ENCODE measurements at regions not wholly inside any gene's neighbourhood (a gene's known extent, or its start where the extent isn't known, plus 50 kb on each side); places are given as distances from the start of the nearest gene placed in this dataset.

DNA sequence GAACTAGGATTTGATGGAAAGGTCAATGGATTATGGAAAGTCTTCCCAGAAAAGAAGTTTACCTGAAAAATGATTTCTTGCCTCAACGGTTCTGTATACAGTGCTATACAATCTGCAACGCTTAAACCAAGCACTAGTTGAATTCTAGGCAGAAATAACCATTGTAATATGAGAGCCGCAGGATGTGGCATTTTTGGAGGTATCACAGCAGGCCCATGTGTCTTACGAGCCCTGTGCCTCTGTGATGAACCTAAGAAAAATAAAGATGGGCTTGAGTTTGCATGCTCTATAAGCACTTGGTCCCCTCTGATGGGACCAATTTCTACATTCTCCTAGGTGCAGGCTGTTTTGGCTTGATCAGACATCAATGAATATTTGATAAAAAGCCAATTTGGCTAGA is 78.7 kb upstream of the RFC3 start:
- CTCF ChIA-PET, result no interaction called here
- Mint-ChIP-seq H3K4me3 (ENCODE audit: low read depth, unreplicated experiment) (no peak overlapping the region), H3K9me3 (ENCODE audit: low read depth, unreplicated experiment) (peaks cover 2% of the 10 kb centered on the region), H3K36me3 (ENCODE audit: insufficient read depth, unreplicated experiment) (no peaks in the 10 kb centered on the region), H3K4me1 (ENCODE audit: low read depth, unreplicated experiment) (no peaks in the 10 kb centered on the region), H3K27ac (ENCODE audit: unreplicated experiment) (no peak overlapping the region), H3K27me3 (ENCODE audit: unreplicated experiment) (no peaks in the 10 kb centered on the region)
- intact Hi-C loops (cut with micrococcal nuclease; ENCODE audit: unreplicated experiment), result no loop called here
- no peak for TF ChIP-seq CTCF (IDR thresholded peaks at IDR 0.05; ENCODE audit: unreplicated experiment)
- no TSS peak for BruUV-seq (replicated peaks)
- DNase-seq, result no peak

DNA sequence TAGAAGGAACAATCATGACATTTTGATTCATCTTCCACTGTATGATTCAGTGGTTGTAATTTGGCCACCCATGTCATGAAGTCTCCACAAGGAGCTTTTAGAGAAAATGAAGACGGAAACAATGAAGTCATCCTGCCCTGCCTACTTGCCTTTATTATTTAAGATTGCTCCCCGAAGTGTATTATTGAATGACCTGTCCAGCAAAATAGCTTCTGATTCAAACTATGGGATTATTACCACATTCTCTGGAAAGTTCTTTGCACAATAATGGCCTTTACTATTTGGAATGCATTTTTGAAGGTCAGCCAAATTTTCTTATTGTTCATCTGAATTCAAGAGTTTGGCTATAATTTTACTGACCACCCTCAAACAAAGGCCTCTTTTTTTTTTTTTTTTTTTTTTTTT is 77.8 kb upstream of the RFC3 start:
- no peaks in the 10 kb centered on the region for H3K36me3 Mint-ChIP-seq (ENCODE audit: insufficient read depth, unreplicated experiment)
- peaks cover 2% of the 10 kb centered on the region for H3K9me3 Mint-ChIP-seq (ENCODE audit: low read depth, unreplicated experiment)
- H3K27me3 Mint-ChIP-seq (ENCODE audit: unreplicated experiment), result no peaks in the 10 kb centered on the region
- no peak overlapping the region for H3K4me3 Mint-ChIP-seq (ENCODE audit: low read depth, unreplicated experiment)
- intact Hi-C loops (cut with micrococcal nuclease; ENCODE audit: unreplicated experiment), result no loop called here
- no TSS peak for BruUV-seq (replicated peaks)
- no peak for DNase-seq
- no peak for TF ChIP-seq CTCF (IDR thresholded peaks at IDR 0.05; ENCODE audit: unreplicated experiment)
- CTCF ChIA-PET, result no interaction called here
- H3K27ac Mint-ChIP-seq (ENCODE audit: unreplicated experiment), result no peak overlapping the region
- H3K4me1 Mint-ChIP-seq (ENCODE audit: low read depth, unreplicated experiment), result peaks cover 6% of the 10 kb centered on the region

GRCh38 chr13:33742321-33742720 is 75.6 kb upstream of the RFC3 start:
- CTCF ChIA-PET, result no interaction called here
- no peak overlapping the region for H3K27ac Mint-ChIP-seq (ENCODE audit: unreplicated experiment)
- no peaks in the 10 kb centered on the region for H3K36me3 Mint-ChIP-seq (ENCODE audit: insufficient read depth, unreplicated experiment)
- no peak for DNase-seq
- no peaks in the 10 kb centered on the region for H3K27me3 Mint-ChIP-seq (ENCODE audit: unreplicated experiment)
- no peak overlapping the region for H3K4me3 Mint-ChIP-seq (ENCODE audit: low read depth, unreplicated experiment)
- BruUV-seq (replicated peaks), result no TSS peak
- TF ChIP-seq CTCF (IDR thresholded peaks at IDR 0.05; ENCODE audit: unreplicated experiment), result no peak
- peaks cover 7% of the 10 kb centered on the region for H3K4me1 Mint-ChIP-seq (ENCODE audit: low read depth, unreplicated experiment)
- H3K9me3 Mint-ChIP-seq (ENCODE audit: low read depth, unreplicated experiment), result peaks cover 2% of the 10 kb centered on the region
- intact Hi-C loops (cut with micrococcal nuclease; ENCODE audit: unreplicated experiment), result no loop called here

GRCh38 chr13:33743438-33744368 is 74.2 kb upstream of the RFC3 start:
- BruUV-seq (replicated peaks), result no TSS peak
- H3K27me3 Mint-ChIP-seq (ENCODE audit: unreplicated experiment), result no peaks in the 10 kb centered on the region
- intact Hi-C loops (cut with micrococcal nuclease; ENCODE audit: unreplicated experiment), result no loop called here
- H3K36me3 Mint-ChIP-seq (ENCODE audit: insufficient read depth, unreplicated experiment), result no peaks in the 10 kb centered on the region
- DNase-seq, result no peak
- TF ChIP-seq CTCF (IDR thresholded peaks at IDR 0.05; ENCODE audit: unreplicated experiment), result no peak
- H3K4me1 Mint-ChIP-seq (ENCODE audit: low read depth, unreplicated experiment), result peaks cover 7% of the 10 kb centered on the region
- H3K4me3 Mint-ChIP-seq (ENCODE audit: low read depth, unreplicated experiment), result no peak overlapping the region
- CTCF ChIA-PET, result interaction anchor here (0.5 kb wide), 1 partner anchor 116 kb away, joined by 3 read pairs; no protein-coding TSS in a partner anchor
- H3K9me3 Mint-ChIP-seq (ENCODE audit: low read depth, unreplicated experiment), result peaks cover 2% of the 10 kb centered on the region
- no peak overlapping the region for H3K27ac Mint-ChIP-seq (ENCODE audit: unreplicated experiment)

Measured in Calu3 (cell line).